Mucosa of descending colon (tissue), 3 donors: ENCODE measurements at regions not wholly inside any gene's neighbourhood (a gene's known extent, or its start where the extent isn't known, plus 50 kb on each side); places are given as distances from the start of the nearest gene placed in this dataset.

Experiments
- ATAC-seq: fragments of 200-7000 bp; cut with Tn5 transposase; one replicate; pipeline ENCODE4 v1.9.1; 2020; ENCODE audit warnings: mild to moderate bottlenecking, moderate library complexity
- DNase-seq, 3 donors: peaks; one replicate each; pipeline ENCODE4 v3.0.0-alpha.2; 2020
- H3K36me3 ChIP-seq: fragments of 200-600 bp; one replicate; pipeline ENCODE4 v1.8.0; 2021; ENCODE audit warnings: low read depth, mild to moderate bottlenecking
- H3K4me1 ChIP-seq: fragments of 200-600 bp; one replicate; pipeline ENCODE4 v1.8.0; 2021; ENCODE audit warnings: low read depth, mild to moderate bottlenecking
- H3K4me3 ChIP-seq: fragments of 200-600 bp; one replicate; pipeline ENCODE4 v1.8.0; 2021; ENCODE audit warnings: mild to moderate bottlenecking
- H3K9me3 ChIP-seq: fragments of 200-600 bp; one replicate; pipeline ENCODE4 v1.8.0; 2021; ENCODE audit warnings: mild to moderate bottlenecking
- CTCF ChIP-seq: fragments of 200-600 bp; IDR thresholded peaks from one replicate; pipeline ENCODE4 v1.8.0; 2022; ENCODE audit warnings: antibody characterized with exemption, mild to moderate bottlenecking
- intact Hi-C, 2 donors: fragments of 100-400 bp; cut with DNase I in 1 of 2; cut with micrococcal nuclease in 1 of 2; formaldehyde crosslinking; loops; one replicate each; pipeline versions ENCODE4 v1.11.0 to v1.11.1; 2022; cut with DNase I, micrococcal nuclease
- donor health status: DM: no; HTN: no; CAD: no; lungs with moderate emphysema.
- donor health status: DM: no; HTN: no; CAD: no.
- donor health status: DM: no; HTN: yes; CAD: no.

GRCh38 chr15:95600884-95601283 lies 729.6 kb upstream of the NR2F2 start:
- H3K4me1 ChIP-seq = no peaks in the 10 kb centered on the region
- intact Hi-C loops = no loop called here
- ATAC-seq (no peak), DNase-seq (no peak)
- H3K4me3 ChIP-seq = no peak overlapping the region
- no peak for TF ChIP-seq CTCF
- H3K9me3 ChIP-seq = peaks cover 2% of the 10 kb centered on the region
- H3K36me3 ChIP-seq = no peaks in the 10 kb centered on the region

- Histone ChIP-seq H3K4me3 (no peak overlapping the region), H3K4me1 (no peaks in the 10 kb centered on the region), H3K9me3 (peaks cover 2% of the 10 kb centered on the region), H3K36me3 (no peaks in the 10 kb centered on the region)
- no peak for ATAC-seq
- no peak for TF ChIP-seq CTCF
- intact Hi-C loops = no loop called here
- no peak for DNase-seq
These were observed 729.0 kb upstream of the NR2F2 start for GRCh38 chr15:95601525-95601924.

- H3K36me3 ChIP-seq = no peaks in the 10 kb centered on the region
- intact Hi-C loops = no loop called here
- ATAC-seq = no peak
- TF ChIP-seq CTCF = no peak
- no peak for DNase-seq
- H3K9me3 ChIP-seq = peaks cover 2% of the 10 kb centered on the region
- no peaks in the 10 kb centered on the region for H3K4me1 ChIP-seq
- H3K4me3 ChIP-seq = no peak overlapping the region
These were observed 726.7 kb upstream of the NR2F2 start for GRCh38 chr15:95603802-95604201.

- Histone ChIP-seq H3K36me3 (no peaks in the 10 kb centered on the region), H3K4me1 (no peaks in the 10 kb centered on the region), H3K4me3 (no peak overlapping the region), H3K9me3 (peaks cover 2% of the 10 kb centered on the region)
- DNase-seq = peak in 1 of 3 donors; percentile 4
- ATAC-seq = no peak
- no peak for TF ChIP-seq CTCF
- intact Hi-C loops = no loop called here
These were observed 725.9 kb upstream of the NR2F2 start for GRCh38 chr15:95604634-95605036.

GRCh38 chr15:95605098-95605497 lies 725.4 kb upstream of the NR2F2 start:
- Histone ChIP-seq H3K9me3 (no peaks in the 10 kb centered on the region), H3K4me1 (no peaks in the 10 kb centered on the region), H3K36me3 (no peaks in the 10 kb centered on the region), H3K4me3 (no peak overlapping the region)
- intact Hi-C loops = no loop called here
- TF ChIP-seq CTCF = no peak
- ATAC-seq = no peak
- no peak for DNase-seq

GRCh38 chr15:95606551-95606950 lies 723.9 kb upstream of the NR2F2 start:
- Histone ChIP-seq H3K4me1 (no peaks in the 10 kb centered on the region), H3K4me3 (no peak overlapping the region), H3K9me3 (no peaks in the 10 kb centered on the region), H3K36me3 (no peaks in the 10 kb centered on the region)
- no peak for TF ChIP-seq CTCF
- DNase-seq = no peak
- ATAC-seq = no peak
- intact Hi-C loops = no loop called here
